H9 (cell line): ENCODE measurements at regions not wholly inside any gene's neighbourhood (a gene's known extent, or its start where the extent isn't known, plus 50 kb on each side); places are given as distances from the start of the nearest gene placed in this dataset.

Experiments
- DNase-seq: peaks from one replicate; pipeline ENCODE4 v3.0.0-alpha.2; 2017
- H2AFZ ChIP-seq: one replicate; pipeline ENCODE4 v1.6.1; 2013; ENCODE audit warnings: mild to moderate bottlenecking, low read length, control low read depth, moderate library complexity
- H2AK5ac ChIP-seq: 2 replicates; pipeline ENCODE4 v1.6.1; 2013; ENCODE audit warnings: low read length, control low read depth, mixed read lengths; ENCODE audit not compliant: insufficient read length
- H2BK120ac ChIP-seq: one replicate; pipeline ENCODE4 v1.6.1; 2013; ENCODE audit warnings: low read depth, mild to moderate bottlenecking, low read length, control low read depth, inconsistent platforms; ENCODE audit not compliant: poor library complexity, severe bottlenecking
- H2BK12ac ChIP-seq: 2 replicates; pipeline ENCODE4 v1.6.1; 2013; ENCODE audit warnings: low read length, control low read depth, mixed read lengths, low read depth; ENCODE audit not compliant: insufficient read length
- H2BK15ac ChIP-seq: 2 replicates; pipeline ENCODE4 v1.6.1; 2013; ENCODE audit warnings: low read depth, low read length, control low read depth
- H2BK20ac ChIP-seq: one replicate; pipeline ENCODE4 v1.6.1; 2013; ENCODE audit warnings: low read depth, mild to moderate bottlenecking, low read length, control low read depth, inconsistent platforms; ENCODE audit not compliant: poor library complexity, severe bottlenecking
- H2BK5ac ChIP-seq: 2 replicates; pipeline ENCODE4 v1.6.1; 2013; ENCODE audit warnings: low read length, control low read depth, mixed read lengths; ENCODE audit not compliant: insufficient read length
- H3K14ac ChIP-seq: 2 replicates; pipeline ENCODE4 v1.6.1; 2013; ENCODE audit warnings: low read length, control low read depth; ENCODE audit not compliant: insufficient read depth
- H3K18ac ChIP-seq: 2 replicates; pipeline ENCODE4 v1.6.1; 2013; ENCODE audit warnings: low read depth, mild to moderate bottlenecking, mixed read lengths, low read length, control low read depth; ENCODE audit not compliant: insufficient read length
- H3K23ac ChIP-seq: 2 replicates; pipeline ENCODE4 v1.6.1; 2013; ENCODE audit warnings: low read length, control low read depth, mixed read lengths, low read depth; ENCODE audit not compliant: insufficient read length
- H3K23me2 ChIP-seq: 2 replicates; pipeline ENCODE4 v1.6.1; 2013; ENCODE audit warnings: low read depth, mild to moderate bottlenecking, mixed read lengths, low read length, control low read depth; ENCODE audit not compliant: insufficient read length, poor library complexity, severe bottlenecking
- H3K27ac ChIP-seq: 2 replicates; pipeline ENCODE4 v1.5.1; 2013; ENCODE audit warnings: low read length, control low read depth, mixed read lengths, low read depth; ENCODE audit not compliant: insufficient read length
- H3K27me3 ChIP-seq: 2 replicates; pipeline ENCODE4 v1.6.1; 2013; ENCODE audit warnings: low read length, control low read depth, inconsistent platforms; ENCODE audit not compliant: insufficient read depth
- H3K4ac ChIP-seq: 2 replicates; pipeline ENCODE4 v1.6.1; 2013; ENCODE audit warnings: low read depth, mild to moderate bottlenecking, control low read depth, inconsistent platforms, low read length, moderate library complexity
- H3K4me1 ChIP-seq: 2 replicates; pipeline ENCODE4 v1.6.1; 2013; ENCODE audit warnings: low read length, control low read depth, inconsistent platforms; ENCODE audit not compliant: insufficient read depth
- H3K4me2 ChIP-seq: 2 replicates; pipeline ENCODE4 v1.6.1; 2013; ENCODE audit warnings: low read length, control low read depth, mixed read lengths; ENCODE audit not compliant: insufficient read length, insufficient read depth
- H3K56ac ChIP-seq: 2 replicates; pipeline ENCODE4 v1.6.1; 2013; ENCODE audit warnings: low read depth, mild to moderate bottlenecking, mixed read lengths, low read length, control low read depth; ENCODE audit not compliant: insufficient read length
- H3K79me1 ChIP-seq: 2 replicates; pipeline ENCODE4 v1.6.1; 2013; ENCODE audit warnings: low read depth, mild to moderate bottlenecking, moderate library complexity, low read length, control low read depth, inconsistent platforms; ENCODE audit not compliant: insufficient read depth, poor library complexity, severe bottlenecking
- H3K79me2 ChIP-seq: 2 replicates; pipeline ENCODE4 v1.6.1; 2013; ENCODE audit warnings: low read length, control low read depth, inconsistent platforms; ENCODE audit not compliant: insufficient read depth
- H3K9ac ChIP-seq: 2 replicates; pipeline ENCODE4 v1.6.1; 2013; ENCODE audit warnings: low read length, control low read depth, mixed read lengths; ENCODE audit not compliant: insufficient read length; ENCODE audit errors: extremely low read depth
- H3K9me3 ChIP-seq: one replicate; pipeline ENCODE4 v1.6.1; 2013; ENCODE audit warnings: low read depth, low read length, inconsistent platforms; ENCODE audit not compliant: control insufficient read depth
- H3T11ph ChIP-seq: one replicate; pipeline ENCODE4 v1.6.1; 2013; ENCODE audit warnings: mild to moderate bottlenecking, low read length, control low read depth, inconsistent platforms
- H4K20me1 ChIP-seq: one replicate; pipeline ENCODE4 v1.6.1; 2013; ENCODE audit not compliant: control insufficient read depth, insufficient read length, insufficient read depth
- H4K5ac ChIP-seq: 2 replicates; pipeline ENCODE4 v1.6.1; 2013; ENCODE audit warnings: low read depth, mild to moderate bottlenecking, mixed read lengths, low read length, control low read depth; ENCODE audit not compliant: insufficient read length
- H4K8ac ChIP-seq: replicated peaks from 2 replicates; pipeline ENCODE4 v1.6.1; 2013; ENCODE audit warnings: low read length, control low read depth, mixed read lengths, low read depth; ENCODE audit not compliant: insufficient read length
- H4K91ac ChIP-seq: 2 replicates; pipeline ENCODE4 v1.6.1; 2013; ENCODE audit warnings: low read depth, mild to moderate bottlenecking, moderate library complexity, mixed read lengths, low read length, control low read depth; ENCODE audit not compliant: insufficient read length
- H3K27ac Mint-ChIP-seq, 3 experiments: 2 replicates in 2 of 3; 3 replicates in 1 of 3; pipeline ENCODE4 v1.8.0; 2020 to 2021; ENCODE audit warnings: mixed read lengths in 3 of 3, mild to moderate bottlenecking in 1 of 3, moderate library complexity in 1 of 3
- H3K27me3 Mint-ChIP-seq: 2 replicates; pipeline ENCODE4 v1.8.0; 2021; ENCODE audit warnings: low read depth, mild to moderate bottlenecking, moderate library complexity, mixed read lengths
- H3K36me3 Mint-ChIP-seq, 3 experiments: 2 replicates in 2 of 3; 3 replicates in 1 of 3; pipeline ENCODE4 v1.8.0; 2020 to 2021; ENCODE audit warnings: low read depth in 3 of 3, mixed read lengths in 3 of 3; ENCODE audit not compliant: insufficient read depth in 1 of 3
- H3K4me1 Mint-ChIP-seq, 2 experiments: 2 replicates each; pipeline ENCODE4 v1.8.0; 2020; ENCODE audit warnings: mixed read lengths in 2 of 2
- H3K4me3 Mint-ChIP-seq, 2 experiments: 2 replicates in 1 of 2; 3 replicates in 1 of 2; pipeline ENCODE4 v1.8.0; 2020 to 2021; ENCODE audit warnings: mild to moderate bottlenecking in 2 of 2, mixed read lengths in 2 of 2, moderate library complexity in 1 of 2
- H3K9me3 Mint-ChIP-seq, 2 experiments: 2 replicates in 1 of 2; 3 replicates in 1 of 2; pipeline ENCODE4 v1.8.0; 2020; ENCODE audit warnings: mild to moderate bottlenecking in 2 of 2, mixed read lengths in 2 of 2, moderate library complexity in 1 of 2
- WGBS: extraction: QIAGEN DNeasy Blood & Tissue Kit; methylation state at CpG from one replicate; pipeline ENCODE4 v1.1.7; 2013; ENCODE audit warnings: missing lambda C conversion rate, low lambda C conversion rate, mixed read lengths; ENCODE audit not compliant: insufficient read length; ENCODE audit errors: extremely low coverage; 5-methylcytosine and 5-hydroxymethylcytosine counted together
- TF ChIP-seq, protein P1 (sequence below): fragments of 200-600 bp; sonication (generic); conservative IDR thresholded peaks from 3 replicates; pipeline ENCODE4 v1.8.0; 2021; ENCODE audit warnings: antibody characterized with exemption, mild to moderate bottlenecking

DNA sequence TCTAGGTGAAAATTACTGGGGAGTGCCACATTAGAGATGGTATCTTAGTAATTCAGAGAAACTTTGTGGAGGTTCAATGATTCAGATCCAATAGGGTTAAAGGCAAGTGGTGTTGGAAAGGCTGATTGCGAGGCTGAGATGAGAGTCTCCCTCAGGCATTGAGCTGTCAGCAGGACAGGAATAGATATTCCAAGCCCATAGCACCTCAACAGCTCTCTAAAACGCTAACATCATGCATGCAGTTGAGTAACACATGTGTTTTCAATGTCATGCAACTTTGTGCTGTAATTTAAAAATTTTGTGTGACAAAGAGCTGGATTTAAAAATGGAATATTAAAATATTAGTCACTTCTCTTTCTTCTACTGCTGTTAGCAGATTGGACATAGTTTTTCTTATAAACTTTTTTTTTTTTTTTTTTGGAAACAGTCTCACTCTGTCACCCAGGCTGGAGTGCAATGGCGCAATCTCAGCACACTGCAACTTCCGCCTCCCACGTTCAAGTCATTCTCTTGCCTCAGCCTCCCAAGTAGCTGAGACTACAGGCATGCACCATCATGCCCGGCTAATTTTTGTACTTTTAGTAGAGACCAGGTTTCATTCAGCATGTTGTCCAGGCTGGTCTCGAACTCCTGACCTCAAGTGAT lies 173.5 kb upstream of the C1QTNF7 start:
- Mint-ChIP-seq H3K4me3 (no peak overlapping the region), H3K27me3 (0 out of 2 replicates have a peak, but pooled peaks cover 2% of the 10 kb centered on the region), H3K27ac (no peak overlapping the region), H3K36me3 (no peaks in the 10 kb centered on the region), H3K9me3 (no peaks in the 10 kb centered on the region), H3K4me1 (peaks cover 13 to 17% of the 10 kb centered on the region in 2 experiments)
- Histone ChIP-seq H3K23ac (no peak overlapping the region), H2AK5ac (no peak overlapping the region), H3K9ac (no peak overlapping the region), H3K4me1 (peaks cover 3% of the 10 kb centered on the region), H3K4me2 (no peak overlapping the region), H4K91ac (no peak overlapping the region), H3K79me1 (no peaks in the 10 kb centered on the region), H4K20me1 (no peaks in the 10 kb centered on the region), H2BK12ac (no peak overlapping the region), H3K9me3 (no peaks in the 10 kb centered on the region), H3T11ph (no peak overlapping the region), H2BK15ac (no peak overlapping the region), H3K18ac (no peak overlapping the region), H4K8ac (no peak overlapping the region), H2BK120ac (no peak overlapping the region), H3K14ac (no peak overlapping the region), H3K4ac (no peak overlapping the region), H3K23me2 (no peaks in the 10 kb centered on the region), H3K27ac (no peak overlapping the region), H2BK20ac (no peak overlapping the region), H3K79me2 (no peaks in the 10 kb centered on the region), H3K27me3 (no peaks in the 10 kb centered on the region), H2AFZ (no peak overlapping the region), H3K56ac (no peak overlapping the region), H2BK5ac (no peak overlapping the region), H4K5ac (no peak overlapping the region)
- no CpG with 5 or more reads among the region's 7 CpGs for WGBS
- TF ChIP-seq, protein P1, sequence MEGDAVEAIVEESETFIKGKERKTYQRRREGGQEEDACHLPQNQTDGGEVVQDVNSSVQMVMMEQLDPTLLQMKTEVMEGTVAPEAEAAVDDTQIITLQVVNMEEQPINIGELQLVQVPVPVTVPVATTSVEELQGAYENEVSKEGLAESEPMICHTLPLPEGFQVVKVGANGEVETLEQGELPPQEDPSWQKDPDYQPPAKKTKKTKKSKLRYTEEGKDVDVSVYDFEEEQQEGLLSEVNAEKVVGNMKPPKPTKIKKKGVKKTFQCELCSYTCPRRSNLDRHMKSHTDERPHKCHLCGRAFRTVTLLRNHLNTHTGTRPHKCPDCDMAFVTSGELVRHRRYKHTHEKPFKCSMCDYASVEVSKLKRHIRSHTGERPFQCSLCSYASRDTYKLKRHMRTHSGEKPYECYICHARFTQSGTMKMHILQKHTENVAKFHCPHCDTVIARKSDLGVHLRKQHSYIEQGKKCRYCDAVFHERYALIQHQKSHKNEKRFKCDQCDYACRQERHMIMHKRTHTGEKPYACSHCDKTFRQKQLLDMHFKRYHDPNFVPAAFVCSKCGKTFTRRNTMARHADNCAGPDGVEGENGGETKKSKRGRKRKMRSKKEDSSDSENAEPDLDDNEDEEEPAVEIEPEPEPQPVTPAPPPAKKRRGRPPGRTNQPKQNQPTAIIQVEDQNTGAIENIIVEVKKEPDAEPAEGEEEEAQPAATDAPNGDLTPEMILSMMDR, result no peak
- DNase-seq, result no peak
